HEK293 (cell line): ENCODE measurements at regions not wholly inside any gene's neighbourhood (a gene's known extent, or its start where the extent isn't known, plus 50 kb on each side); places are given as distances from the start of the nearest gene placed in this dataset.

ENCODE experiments used
- CTCF ChIP-seq: fragments of 450-650 bp; formaldehyde crosslinking; IDR thresholded peaks from 2 replicates; pipeline ENCODE4 v1.5.1; 2016; ENCODE audit warnings: missing biosample characterization, missing genetic modification characterization
- ZFP3 ChIP-seq: fragments of 450-650 bp; formaldehyde crosslinking; IDR thresholded peaks from 2 replicates; pipeline ENCODE4 v1.5.1; 2016; ENCODE audit warnings: low read depth, missing biosample characterization, missing genetic modification characterization
- ZNF571 ChIP-seq: fragments of 450-650 bp; formaldehyde crosslinking; IDR thresholded peaks from 2 replicates; pipeline ENCODE4 v1.5.0; 2017; ENCODE audit warnings: missing biosample characterization, missing genetic modification characterization
- ZNF701 ChIP-seq: fragments of 450-650 bp; formaldehyde crosslinking; IDR thresholded peaks from 2 replicates; pipeline ENCODE4 v1.5.1; 2016; ENCODE audit warnings: missing biosample characterization, missing genetic modification characterization
- ZNF707 ChIP-seq: fragments of 450-650 bp; formaldehyde crosslinking; IDR thresholded peaks from 2 replicates; pipeline ENCODE4 v1.5.1; 2016; ENCODE audit warnings: missing biosample characterization, missing genetic modification characterization
- ZSCAN18 ChIP-seq: fragments of 450-650 bp; formaldehyde crosslinking; IDR thresholded peaks from 2 replicates; pipeline ENCODE4 v1.5.1; 2016; ENCODE audit warnings: missing biosample characterization, missing genetic modification characterization
- ZSCAN5A ChIP-seq: fragments of 450-650 bp; formaldehyde crosslinking; IDR thresholded peaks from 2 replicates; pipeline ENCODE4 v1.5.1; 2016; ENCODE audit warnings: missing biosample characterization, missing genetic modification characterization
- TF ChIP-seq, protein P1 (sequence below): fragments of 450-650 bp; formaldehyde crosslinking; IDR thresholded peaks from 2 replicates; pipeline ENCODE4 v1.5.1; 2017; ENCODE audit warnings: missing biosample characterization, mild to moderate bottlenecking, missing genetic modification characterization, moderate library complexity

DNA sequence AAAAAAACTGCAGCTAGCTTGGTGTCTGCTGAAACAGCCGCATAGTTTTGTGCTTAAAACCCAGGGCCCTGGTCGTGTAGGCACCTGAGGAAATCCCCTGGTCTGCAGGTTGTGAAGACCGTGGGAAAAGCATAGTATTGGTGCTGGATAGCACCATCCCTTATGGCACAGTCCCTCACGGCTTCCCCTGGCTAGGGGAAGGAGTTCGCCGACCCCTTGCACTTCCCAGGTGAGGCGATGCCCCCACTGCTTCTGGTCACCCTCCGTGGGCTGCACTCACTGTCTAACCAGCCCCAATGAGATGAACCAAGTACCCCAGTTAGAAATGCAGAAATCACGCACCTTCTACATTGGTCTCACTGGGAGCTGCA lies 1105.1 kb downstream of the STPG2 start:
- TF ChIP-seq CTCF (tag by site-specific recombination) (no peak), ZSCAN18 (tag by site-specific recombination) (no peak), ZNF707 (tag by site-specific recombination) (no peak), ZSCAN5A (no peak), ZFP3 (tag by site-specific recombination) (no peak), ZNF701 (tag by site-specific recombination) (no peak), ZNF571 (tag by site-specific recombination) (no peak)
- TF ChIP-seq, protein P1, sequence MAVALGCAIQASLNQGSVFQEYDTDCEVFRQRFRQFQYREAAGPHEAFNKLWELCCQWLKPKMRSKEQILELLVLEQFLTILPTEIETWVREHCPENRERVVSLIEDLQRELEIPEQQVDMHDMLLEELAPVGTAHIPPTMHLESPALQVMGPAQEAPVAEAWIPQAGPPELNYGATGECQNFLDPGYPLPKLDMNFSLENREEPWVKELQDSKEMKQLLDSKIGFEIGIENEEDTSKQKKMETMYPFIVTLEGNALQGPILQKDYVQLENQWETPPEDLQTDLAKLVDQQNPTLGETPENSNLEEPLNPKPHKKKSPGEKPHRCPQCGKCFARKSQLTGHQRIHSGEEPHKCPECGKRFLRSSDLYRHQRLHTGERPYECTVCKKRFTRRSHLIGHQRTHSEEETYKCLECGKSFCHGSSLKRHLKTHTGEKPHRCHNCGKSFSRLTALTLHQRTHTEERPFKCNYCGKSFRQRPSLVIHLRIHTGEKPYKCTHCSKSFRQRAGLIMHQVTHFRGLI, result no peak
